NCI-H748 (cell line): ENCODE measurements at regions not wholly inside any gene's neighbourhood (a gene's known extent, or its start where the extent isn't known, plus 50 kb on each side); places are given as distances from the start of the nearest gene placed in this dataset.
"Not testable (repeated sequence)": the region's sequence is repeated elsewhere in the genome, so short reads cannot be mapped to it uniquely, and the experiment has no call there.

Experiments used
- DNase-seq: peaks from one replicate; lab custom pipeline; 2025; ENCODE audit not compliant: unreplicated experiment; lab: John Stamatoyannopoulos, UW

- DNase-seq = no peak
These were observed 60.2 kb downstream of the TFAP2C start for GRCh38 chr20:56689318-56689717.

GRCh38 chr20:56689852-56690485 lies 60.9 kb downstream of the TFAP2C start:
- no peak for DNase-seq

GRCh38 chr20:56690531-56691175 lies 61.5 kb downstream of the TFAP2C start:
- DNase-seq = no peak

GRCh38 chr20:56691325-56691998 lies 62.4 kb downstream of the TFAP2C start:
- DNase-seq = no peak

- DNase-seq = no peak
These were observed 64.1 kb downstream of the TFAP2C start for GRCh38 chr20:56693217-56693616.

- no peak for DNase-seq
These were observed 68.4 kb downstream of the TFAP2C start for GRCh38 chr20:56697476-56697875.

- no peak for DNase-seq
These were observed 69.2 kb downstream of the TFAP2C start for GRCh38 chr20:56698297-56698696.

GRCh38 chr20:56698749-56699148 lies 69.6 kb downstream of the TFAP2C start:
- no peak for DNase-seq

- no peak for DNase-seq
These were observed 74.1 kb downstream of the TFAP2C start for GRCh38 chr20:56702931-56703840.

GRCh38 chr20:56706867-56707360 lies 77.8 kb downstream of the TFAP2C start:
- DNase-seq = no peak

GRCh38 chr20:56708991-56709390 lies 79.9 kb downstream of the TFAP2C start:
- no peak for DNase-seq

GRCh38 chr20:56710125-56710524 lies 81.0 kb downstream of the TFAP2C start:
- no peak for DNase-seq

- DNase-seq = not testable (repeated sequence)
These were observed 81.5 kb downstream of the TFAP2C start for GRCh38 chr20:56710577-56710976.

- DNase-seq = no peak
These were observed 81.9 kb downstream of the TFAP2C start for GRCh38 chr20:56711018-56711417.

GRCh38 chr20:56715309-56715708 lies 86.2 kb downstream of the TFAP2C start:
- DNase-seq = no peak

GRCh38 chr20:56715902-56716519 lies 86.9 kb downstream of the TFAP2C start:
- no peak for DNase-seq

GRCh38 chr20:56716806-56717205 lies 87.7 kb downstream of the TFAP2C start:
- no peak for DNase-seq

- DNase-seq = no peak
These were observed 89.7 kb downstream of the TFAP2C start for GRCh38 chr20:56718816-56719215.

- DNase-seq = no peak
These were observed 91.6 kb downstream of the TFAP2C start for GRCh38 chr20:56720620-56721213.

GRCh38 chr20:56722042-56722441 lies 92.9 kb downstream of the TFAP2C start:
- no peak for DNase-seq
